8988T (cell line): ENCODE measurements at regions not wholly inside any gene's neighbourhood (a gene's known extent, or its start where the extent isn't known, plus 50 kb on each side); places are given as distances from the start of the nearest gene placed in this dataset.
"Not testable (repeated sequence)": the region's sequence is repeated elsewhere in the genome, so short reads cannot be mapped to it uniquely, and the experiment has no call there.

ENCODE experiments used
- DNase-seq: peaks from one replicate; pipeline ENCODE4 v3.0.0; 2011

GRCh38 chr7:6991169-6991611 is 165.1 kb upstream of the CCZ1B start:
- not testable (repeated sequence) for DNase-seq

- not testable (repeated sequence) for DNase-seq
Observed at GRCh38 chr7:6991686-6992085, 165.6 kb upstream of the CCZ1B start.

- not testable (repeated sequence) for DNase-seq
Observed at GRCh38 chr7:6992133-6992532, 166.1 kb upstream of the CCZ1B start.

- DNase-seq: not testable (repeated sequence)
Observed at GRCh38 chr7:6995026-6995425, 169.0 kb upstream of the CCZ1B start.

- not testable (repeated sequence) for DNase-seq
Observed at GRCh38 chr7:6995493-6996289, 169.6 kb upstream of the CCZ1B start.

- not testable (repeated sequence) for DNase-seq
Observed at GRCh38 chr7:6999067-6999666, 173.1 kb upstream of the CCZ1B start.

GRCh38 chr7:7002418-7003062 is 176.5 kb upstream of the CCZ1B start:
- DNase-seq: no peak

GRCh38 chr7:7005303-7005702 is 177.0 kb upstream of the C1GALT1 start:
- no peak for DNase-seq

- DNase-seq: not testable (repeated sequence)
Observed at GRCh38 chr7:7005949-7006348, 176.4 kb upstream of the C1GALT1 start.

GRCh38 chr7:7011241-7011640 is 171.1 kb upstream of the C1GALT1 start:
- not testable (repeated sequence) for DNase-seq

GRCh38 chr7:7011751-7012150 is 170.6 kb upstream of the C1GALT1 start:
- DNase-seq: not testable (repeated sequence)

- no peak for DNase-seq
Observed at GRCh38 chr7:7014827-7015595, 167.3 kb upstream of the C1GALT1 start.

GRCh38 chr7:7017707-7018280 is 164.6 kb upstream of the C1GALT1 start:
- no peak for DNase-seq

GRCh38 chr7:7018290-7018689 is 164.1 kb upstream of the C1GALT1 start:
- DNase-seq: no peak

GRCh38 chr7:7032221-7032620 is 150.1 kb upstream of the C1GALT1 start:
- DNase-seq: no peak

GRCh38 chr7:7035851-7036250 is 146.5 kb upstream of the C1GALT1 start:
- no peak for DNase-seq

- not testable (repeated sequence) for DNase-seq
Observed at GRCh38 chr7:7042286-7042893, 140.0 kb upstream of the C1GALT1 start.

- no peak for DNase-seq
Observed at GRCh38 chr7:7044806-7045205, 137.5 kb upstream of the C1GALT1 start.

- DNase-seq: no peak
Observed at GRCh38 chr7:7048213-7048612, 134.1 kb upstream of the C1GALT1 start.

- no peak for DNase-seq
Observed at GRCh38 chr7:7051206-7051877, 131.0 kb upstream of the C1GALT1 start.

GRCh38 chr7:7054252-7054830 is 128.0 kb upstream of the C1GALT1 start:
- no peak for DNase-seq
